Upper lobe of left lung (tissue), 4 donors: ENCODE measurements at regions not wholly inside any gene's neighbourhood (a gene's known extent, or its start where the extent isn't known, plus 50 kb on each side); places are given as distances from the start of the nearest gene placed in this dataset.

Experiments used
- CTCF ChIP-seq, 6 experiments: fragments of 450-650 bp in 4 of 6; fragments of 200-600 bp in 2 of 6; sonication (generic) in 2 of 6; IDR thresholded peaks; one replicate each; pipeline ENCODE4 v1.5.1; 2016 to 2019; ENCODE audit warnings: antibody characterized with exemption in 6 of 6
- POLR2A ChIP-seq, 4 donors: fragments of 450-650 bp; IDR thresholded peaks; one replicate each; pipeline ENCODE4 v1.5.1; 2016 to 2017; ENCODE audit warnings: antibody characterized with exemption in 4 of 4, mild to moderate bottlenecking in 2 of 4

- no peak for TF ChIP-seq CTCF (IDR thresholded peaks at IDR 0.05)
- TF ChIP-seq POLR2A (IDR thresholded peaks at IDR 0.05): no peak
Measured at GRCh38 chr6:22028403-22029090, 268.3 kb downstream of the PRL start.
